H9 (cell line): ENCODE measurements at regions not wholly inside any gene's neighbourhood (a gene's known extent, or its start where the extent isn't known, plus 50 kb on each side); places are given as distances from the start of the nearest gene placed in this dataset.

ENCODE experiments used
- DNase-seq: peaks from one replicate; pipeline ENCODE4 v3.0.0-alpha.2; 2017
- H2AFZ ChIP-seq: one replicate; pipeline ENCODE4 v1.6.1; 2013; ENCODE audit warnings: mild to moderate bottlenecking, low read length, control low read depth, moderate library complexity
- H2AK5ac ChIP-seq: 2 replicates; pipeline ENCODE4 v1.6.1; 2013; ENCODE audit warnings: low read length, control low read depth, mixed read lengths; ENCODE audit not compliant: insufficient read length
- H2BK120ac ChIP-seq: one replicate; pipeline ENCODE4 v1.6.1; 2013; ENCODE audit warnings: low read depth, mild to moderate bottlenecking, low read length, control low read depth, inconsistent platforms; ENCODE audit not compliant: poor library complexity, severe bottlenecking
- H2BK12ac ChIP-seq: 2 replicates; pipeline ENCODE4 v1.6.1; 2013; ENCODE audit warnings: low read length, control low read depth, mixed read lengths, low read depth; ENCODE audit not compliant: insufficient read length
- H2BK15ac ChIP-seq: 2 replicates; pipeline ENCODE4 v1.6.1; 2013; ENCODE audit warnings: low read depth, low read length, control low read depth
- H2BK20ac ChIP-seq: one replicate; pipeline ENCODE4 v1.6.1; 2013; ENCODE audit warnings: low read depth, mild to moderate bottlenecking, low read length, control low read depth, inconsistent platforms; ENCODE audit not compliant: poor library complexity, severe bottlenecking
- H2BK5ac ChIP-seq: 2 replicates; pipeline ENCODE4 v1.6.1; 2013; ENCODE audit warnings: low read length, control low read depth, mixed read lengths; ENCODE audit not compliant: insufficient read length
- H3K14ac ChIP-seq: 2 replicates; pipeline ENCODE4 v1.6.1; 2013; ENCODE audit warnings: low read length, control low read depth; ENCODE audit not compliant: insufficient read depth
- H3K18ac ChIP-seq: 2 replicates; pipeline ENCODE4 v1.6.1; 2013; ENCODE audit warnings: low read depth, mild to moderate bottlenecking, mixed read lengths, low read length, control low read depth; ENCODE audit not compliant: insufficient read length
- H3K23ac ChIP-seq: 2 replicates; pipeline ENCODE4 v1.6.1; 2013; ENCODE audit warnings: low read length, control low read depth, mixed read lengths, low read depth; ENCODE audit not compliant: insufficient read length
- H3K23me2 ChIP-seq: 2 replicates; pipeline ENCODE4 v1.6.1; 2013; ENCODE audit warnings: low read depth, mild to moderate bottlenecking, mixed read lengths, low read length, control low read depth; ENCODE audit not compliant: insufficient read length, poor library complexity, severe bottlenecking
- H3K27ac ChIP-seq: 2 replicates; pipeline ENCODE4 v1.5.1; 2013; ENCODE audit warnings: low read length, control low read depth, mixed read lengths, low read depth; ENCODE audit not compliant: insufficient read length
- H3K27me3 ChIP-seq: 2 replicates; pipeline ENCODE4 v1.6.1; 2013; ENCODE audit warnings: low read length, control low read depth, inconsistent platforms; ENCODE audit not compliant: insufficient read depth
- H3K4ac ChIP-seq: 2 replicates; pipeline ENCODE4 v1.6.1; 2013; ENCODE audit warnings: low read depth, mild to moderate bottlenecking, control low read depth, inconsistent platforms, low read length, moderate library complexity
- H3K4me1 ChIP-seq: 2 replicates; pipeline ENCODE4 v1.6.1; 2013; ENCODE audit warnings: low read length, control low read depth, inconsistent platforms; ENCODE audit not compliant: insufficient read depth
- H3K4me2 ChIP-seq: 2 replicates; pipeline ENCODE4 v1.6.1; 2013; ENCODE audit warnings: low read length, control low read depth, mixed read lengths; ENCODE audit not compliant: insufficient read length, insufficient read depth
- H3K56ac ChIP-seq: 2 replicates; pipeline ENCODE4 v1.6.1; 2013; ENCODE audit warnings: low read depth, mild to moderate bottlenecking, mixed read lengths, low read length, control low read depth; ENCODE audit not compliant: insufficient read length
- H3K79me1 ChIP-seq: 2 replicates; pipeline ENCODE4 v1.6.1; 2013; ENCODE audit warnings: low read depth, mild to moderate bottlenecking, moderate library complexity, low read length, control low read depth, inconsistent platforms; ENCODE audit not compliant: insufficient read depth, poor library complexity, severe bottlenecking
- H3K79me2 ChIP-seq: 2 replicates; pipeline ENCODE4 v1.6.1; 2013; ENCODE audit warnings: low read length, control low read depth, inconsistent platforms; ENCODE audit not compliant: insufficient read depth
- H3K9ac ChIP-seq: 2 replicates; pipeline ENCODE4 v1.6.1; 2013; ENCODE audit warnings: low read length, control low read depth, mixed read lengths; ENCODE audit not compliant: insufficient read length; ENCODE audit errors: extremely low read depth
- H3K9me3 ChIP-seq: one replicate; pipeline ENCODE4 v1.6.1; 2013; ENCODE audit warnings: low read depth, low read length, inconsistent platforms; ENCODE audit not compliant: control insufficient read depth
- H3T11ph ChIP-seq: one replicate; pipeline ENCODE4 v1.6.1; 2013; ENCODE audit warnings: mild to moderate bottlenecking, low read length, control low read depth, inconsistent platforms
- H4K20me1 ChIP-seq: one replicate; pipeline ENCODE4 v1.6.1; 2013; ENCODE audit not compliant: control insufficient read depth, insufficient read length, insufficient read depth
- H4K5ac ChIP-seq: 2 replicates; pipeline ENCODE4 v1.6.1; 2013; ENCODE audit warnings: low read depth, mild to moderate bottlenecking, mixed read lengths, low read length, control low read depth; ENCODE audit not compliant: insufficient read length
- H4K8ac ChIP-seq: replicated peaks from 2 replicates; pipeline ENCODE4 v1.6.1; 2013; ENCODE audit warnings: low read length, control low read depth, mixed read lengths, low read depth; ENCODE audit not compliant: insufficient read length
- H4K91ac ChIP-seq: 2 replicates; pipeline ENCODE4 v1.6.1; 2013; ENCODE audit warnings: low read depth, mild to moderate bottlenecking, moderate library complexity, mixed read lengths, low read length, control low read depth; ENCODE audit not compliant: insufficient read length
- H3K27ac Mint-ChIP-seq, 3 experiments: 2 replicates in 2 of 3; 3 replicates in 1 of 3; pipeline ENCODE4 v1.8.0; 2020 to 2021; ENCODE audit warnings: mixed read lengths in 3 of 3, mild to moderate bottlenecking in 1 of 3, moderate library complexity in 1 of 3
- H3K27me3 Mint-ChIP-seq: 2 replicates; pipeline ENCODE4 v1.8.0; 2021; ENCODE audit warnings: low read depth, mild to moderate bottlenecking, moderate library complexity, mixed read lengths
- H3K36me3 Mint-ChIP-seq, 3 experiments: 2 replicates in 2 of 3; 3 replicates in 1 of 3; pipeline ENCODE4 v1.8.0; 2020 to 2021; ENCODE audit warnings: low read depth in 3 of 3, mixed read lengths in 3 of 3; ENCODE audit not compliant: insufficient read depth in 1 of 3
- H3K4me1 Mint-ChIP-seq, 2 experiments: 2 replicates each; pipeline ENCODE4 v1.8.0; 2020; ENCODE audit warnings: mixed read lengths in 2 of 2
- H3K4me3 Mint-ChIP-seq, 2 experiments: 2 replicates in 1 of 2; 3 replicates in 1 of 2; pipeline ENCODE4 v1.8.0; 2020 to 2021; ENCODE audit warnings: mild to moderate bottlenecking in 2 of 2, mixed read lengths in 2 of 2, moderate library complexity in 1 of 2
- H3K9me3 Mint-ChIP-seq, 2 experiments: 2 replicates in 1 of 2; 3 replicates in 1 of 2; pipeline ENCODE4 v1.8.0; 2020; ENCODE audit warnings: mild to moderate bottlenecking in 2 of 2, mixed read lengths in 2 of 2, moderate library complexity in 1 of 2
- CTCF ChIP-seq: fragments of 200-600 bp; sonication (generic); conservative IDR thresholded peaks from 3 replicates; pipeline ENCODE4 v1.8.0; 2021; ENCODE audit warnings: antibody characterized with exemption, mild to moderate bottlenecking

GRCh38 chr2:12296915-12297314, 419.8 kb upstream of the TRIB2 start:
- Histone ChIP-seq H2AK5ac (no peak overlapping the region), H2BK15ac (no peak overlapping the region), H3K18ac (no peak overlapping the region), H3K4ac (no peak overlapping the region), H3K79me1 (no peaks in the 10 kb centered on the region), H4K5ac (no peak overlapping the region), H3K9ac (no peak overlapping the region), H2AFZ (no peak overlapping the region), H4K20me1 (no peaks in the 10 kb centered on the region), H2BK20ac (no peak overlapping the region), H3K23ac (no peak overlapping the region), H4K91ac (no peak overlapping the region), H3K14ac (no peak overlapping the region), H3K56ac (no peak overlapping the region), H3K27me3 (no peaks in the 10 kb centered on the region), H2BK5ac (no peak overlapping the region), H3K4me1 (no peaks in the 10 kb centered on the region), H3K9me3 (no peaks in the 10 kb centered on the region), H3K23me2 (no peaks in the 10 kb centered on the region), H4K8ac (no peak overlapping the region), H3K4me2 (no peak overlapping the region), H3K79me2 (no peaks in the 10 kb centered on the region), H3K27ac (no peak overlapping the region), H2BK120ac (no peak overlapping the region), H3T11ph (no peak overlapping the region), H2BK12ac (no peak overlapping the region)
- no peak overlapping the region; a peak in 1 of 7 replicates for H3K27ac Mint-ChIP-seq
- H3K9me3 Mint-ChIP-seq: no peaks in the 10 kb centered on the region; a peak in 1 of 5 replicates
- H3K4me1 Mint-ChIP-seq: no peaks in the 10 kb centered on the region
- no peak overlapping the region for H3K4me3 Mint-ChIP-seq
- DNase-seq: no peak
- no peaks in the 10 kb centered on the region; a peak in 1 of 7 replicates for H3K36me3 Mint-ChIP-seq
- no peaks in the 10 kb centered on the region for H3K27me3 Mint-ChIP-seq
- no peak for TF ChIP-seq CTCF
